Stimulated activated CD8-positive, alpha-beta memory T cell treated with anti-CD3 and anti-CD28 coated beads, Interleukin-7, amount 100 ng/mL, for 1 hour (primary cell): ENCODE measurements at regions not wholly inside any gene's neighbourhood (a gene's known extent, or its start where the extent isn't known, plus 50 kb on each side); places are given as distances from the start of the nearest gene placed in this dataset.
"Not testable (repeated sequence)": the region's sequence is repeated elsewhere in the genome, so short reads cannot be mapped to it uniquely, and the experiment has no call there.

Experiments used
- DNase-seq, 2 donors: peaks; one replicate each; pipeline ENCODE4 v3.0.0-alpha.2; 2020; ENCODE audit warnings: low read depth in 2 of 2

DNA sequence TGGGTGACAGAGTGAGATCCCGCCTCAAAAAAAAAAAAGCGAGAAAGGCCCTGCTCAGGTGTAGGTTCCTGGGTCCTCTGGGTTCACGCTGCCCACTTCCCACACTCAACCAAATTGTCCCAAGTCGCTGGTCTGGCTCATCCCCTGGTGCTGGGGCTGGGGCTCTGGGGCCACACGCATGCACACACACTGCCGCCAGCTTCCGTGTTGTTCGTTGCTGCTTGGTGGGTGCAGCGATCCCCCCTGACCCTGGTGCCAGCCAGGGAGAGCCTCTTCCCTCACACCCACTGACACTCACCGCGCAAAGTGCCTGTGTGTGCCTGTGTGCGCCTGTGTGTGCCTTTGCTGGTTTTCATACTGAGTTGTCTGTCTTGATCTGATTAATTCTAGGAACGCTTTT, 124.1 kb upstream of the NKX1-1 start:
- DNase-seq = no peak

DNA sequence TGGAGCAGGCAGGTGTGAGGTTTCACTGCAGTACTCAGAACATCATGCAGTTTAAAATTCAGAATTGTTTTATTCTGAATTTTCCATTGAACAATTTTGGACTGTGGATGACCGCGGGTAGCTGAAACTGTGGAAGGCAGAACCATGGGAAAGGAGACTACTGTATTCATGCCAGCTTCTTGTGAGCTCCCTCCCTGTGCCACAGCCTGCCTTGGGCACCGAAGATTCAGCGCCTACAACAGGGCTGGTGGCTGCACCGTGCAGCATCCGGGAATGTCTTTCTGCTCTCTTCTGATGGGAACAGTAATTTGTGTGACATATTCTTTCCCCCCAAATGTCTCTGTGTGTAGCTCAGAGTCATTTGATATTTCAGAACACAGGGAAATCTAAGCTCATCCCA, 118.5 kb upstream of the NKX1-1 start:
- DNase-seq = no peak

DNA sequence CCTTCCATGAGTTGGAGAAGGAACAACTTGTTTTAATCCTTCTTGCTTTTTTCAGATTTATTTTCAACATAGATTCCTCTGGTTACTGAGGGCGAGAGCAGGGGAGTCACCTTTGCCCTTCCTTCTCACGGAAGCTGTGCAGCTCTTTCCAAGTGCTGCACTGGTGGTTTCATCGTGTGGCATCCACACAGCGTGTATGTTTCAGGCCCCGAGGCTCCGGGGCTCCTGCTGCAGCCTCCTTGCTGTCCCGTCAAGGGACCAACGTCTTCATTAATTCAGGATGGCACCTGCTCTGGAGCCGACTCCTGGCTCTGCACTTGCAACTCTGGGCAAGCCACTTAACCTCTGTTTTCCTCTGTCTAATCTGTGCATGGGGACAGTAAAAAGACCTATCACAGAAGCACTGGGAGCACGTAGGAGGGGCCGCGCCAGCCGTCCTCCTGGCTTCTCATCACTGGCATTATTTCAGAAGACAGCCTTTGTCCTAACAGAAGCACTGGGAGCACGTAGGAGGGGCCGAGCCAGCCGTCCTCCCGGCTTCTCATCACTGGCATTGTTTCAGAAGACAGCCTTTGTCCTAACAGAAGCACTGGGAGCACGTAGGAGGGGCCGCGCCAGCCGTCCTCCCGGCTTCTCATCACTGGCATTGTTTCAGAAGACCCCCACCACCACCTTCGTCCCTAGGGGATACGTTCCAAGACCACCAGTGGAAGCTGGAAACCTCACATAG, 117.8 kb upstream of the NKX1-1 start:
- no peak for DNase-seq

DNA sequence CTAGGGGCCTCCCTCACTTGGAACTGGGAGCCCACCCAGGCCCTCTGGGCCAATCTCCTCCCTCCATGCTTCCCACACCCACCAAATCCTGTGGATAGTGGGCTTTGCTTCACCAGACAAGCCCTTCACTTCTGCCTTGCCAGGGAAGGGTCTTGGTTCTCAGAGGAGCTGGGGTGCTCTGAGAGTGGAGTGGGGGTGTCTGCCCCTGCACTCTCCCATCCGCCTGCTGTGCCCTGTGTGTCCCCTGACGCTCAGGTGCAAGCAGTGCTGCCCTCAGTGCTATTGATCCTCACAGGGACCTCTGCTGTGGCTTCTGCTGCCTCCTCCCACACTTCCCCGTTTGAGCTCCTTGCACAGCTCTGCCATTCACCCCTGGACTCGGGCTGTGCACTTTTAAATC, 117.3 kb upstream of the NKX1-1 start:
- DNase-seq = no peak

DNA sequence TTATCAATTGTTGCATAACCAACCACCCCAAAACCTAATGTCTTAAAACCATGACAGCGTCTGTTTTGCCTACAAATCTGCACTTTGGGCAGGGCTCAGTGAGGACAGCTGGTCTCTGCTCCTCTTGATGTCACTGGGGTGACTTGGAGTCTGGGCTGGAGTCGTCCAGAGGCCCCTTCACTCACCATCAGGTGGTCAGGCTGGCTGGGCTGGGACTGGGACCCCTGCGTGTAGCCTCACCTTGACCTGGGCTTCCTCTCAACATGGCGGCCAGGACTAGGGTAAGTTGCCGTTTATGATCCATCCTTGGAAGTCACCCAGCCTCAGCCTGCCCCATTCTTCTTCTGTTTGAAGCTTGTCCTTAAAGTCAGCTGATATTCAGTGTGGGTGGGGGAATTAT, 116.8 kb upstream of the NKX1-1 start:
- DNase-seq = no peak

DNA sequence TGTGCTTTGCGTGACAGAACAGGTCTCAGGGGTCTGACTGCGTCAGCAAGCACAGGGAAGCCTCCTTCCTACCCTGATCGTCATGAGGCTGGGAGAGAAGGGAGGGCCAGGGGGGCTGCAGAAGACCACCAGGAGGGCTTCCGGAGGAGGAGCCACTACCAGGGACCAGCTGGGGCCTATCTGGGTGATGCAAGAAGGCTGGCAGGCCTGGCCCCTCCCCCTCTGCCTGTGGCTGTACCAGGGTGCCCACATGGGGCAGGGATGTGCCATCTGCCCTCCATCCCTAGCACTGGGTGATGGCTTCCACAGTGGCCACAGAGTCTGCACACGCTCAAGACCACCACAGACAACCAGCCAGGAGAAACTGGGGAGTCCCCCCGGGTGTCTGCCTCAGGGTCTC, 116.4 kb upstream of the NKX1-1 start:
- no peak for DNase-seq

DNA sequence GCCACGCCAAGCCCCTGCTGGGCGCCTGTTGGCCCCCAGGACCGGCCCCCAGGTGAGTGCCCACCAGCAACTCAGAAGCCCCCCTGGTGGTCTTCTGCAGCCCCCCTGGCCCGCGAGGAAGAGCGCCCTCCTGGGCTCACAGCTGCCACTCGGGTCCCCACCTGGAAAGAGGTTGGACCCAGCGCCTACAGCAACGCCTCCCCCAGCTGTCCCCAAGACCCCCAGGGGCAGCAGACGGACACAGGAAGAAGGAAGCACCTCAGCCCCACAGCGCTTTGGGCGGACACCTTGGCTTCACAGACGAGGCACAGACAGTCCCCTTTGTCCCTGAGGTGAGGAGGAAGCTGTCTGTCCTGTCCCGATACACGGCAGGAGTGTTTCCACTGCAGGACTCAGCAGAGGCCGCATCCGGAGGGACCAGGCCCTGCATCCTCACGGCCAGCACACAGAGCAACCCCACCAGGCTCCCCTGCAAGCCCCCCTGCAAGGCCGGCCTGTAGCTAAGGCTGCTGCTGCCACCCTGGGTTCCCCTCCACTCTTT, 115.6 kb upstream of the NKX1-1 start:
- no peak for DNase-seq

DNA sequence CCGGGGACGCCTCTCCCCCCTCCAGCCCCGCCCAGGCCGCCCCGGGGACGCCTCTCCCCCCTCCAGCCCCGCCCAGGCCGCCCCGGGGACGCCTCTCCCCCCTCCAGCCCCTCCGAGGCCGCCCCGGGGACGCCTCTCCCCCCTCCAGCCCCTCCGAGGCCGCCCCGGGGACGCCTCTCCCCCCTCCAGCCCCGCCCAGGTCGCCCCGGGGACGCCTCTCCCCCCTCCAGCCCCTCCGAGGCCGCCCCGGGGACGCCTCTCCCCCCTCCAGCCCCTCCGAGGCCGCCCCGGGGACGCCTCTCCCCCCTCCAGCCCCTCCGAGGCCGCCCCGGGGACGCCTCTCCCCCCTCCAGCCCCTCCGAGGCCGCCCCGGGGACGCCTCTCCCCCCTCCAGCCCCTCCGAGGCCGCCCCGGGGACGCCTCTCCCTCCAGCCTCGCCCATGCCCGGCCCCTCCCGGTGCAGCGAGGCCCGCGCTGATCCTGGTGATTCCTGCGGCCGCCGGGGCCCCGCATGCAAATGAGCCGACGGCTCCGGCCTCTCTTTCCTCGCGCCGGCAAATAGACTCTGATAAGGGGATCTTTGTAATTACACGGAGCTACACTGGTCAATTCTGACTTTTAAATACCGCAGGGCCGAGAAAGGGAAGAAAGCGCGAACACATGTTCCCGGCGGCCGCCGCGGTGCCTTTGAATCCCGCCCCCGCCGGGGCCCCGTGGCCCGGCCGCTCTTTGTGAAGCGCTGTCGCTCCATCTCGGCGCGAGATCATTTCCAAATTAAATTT, 114.7 kb upstream of the NKX1-1 start:
- not testable (repeated sequence) for DNase-seq

DNA sequence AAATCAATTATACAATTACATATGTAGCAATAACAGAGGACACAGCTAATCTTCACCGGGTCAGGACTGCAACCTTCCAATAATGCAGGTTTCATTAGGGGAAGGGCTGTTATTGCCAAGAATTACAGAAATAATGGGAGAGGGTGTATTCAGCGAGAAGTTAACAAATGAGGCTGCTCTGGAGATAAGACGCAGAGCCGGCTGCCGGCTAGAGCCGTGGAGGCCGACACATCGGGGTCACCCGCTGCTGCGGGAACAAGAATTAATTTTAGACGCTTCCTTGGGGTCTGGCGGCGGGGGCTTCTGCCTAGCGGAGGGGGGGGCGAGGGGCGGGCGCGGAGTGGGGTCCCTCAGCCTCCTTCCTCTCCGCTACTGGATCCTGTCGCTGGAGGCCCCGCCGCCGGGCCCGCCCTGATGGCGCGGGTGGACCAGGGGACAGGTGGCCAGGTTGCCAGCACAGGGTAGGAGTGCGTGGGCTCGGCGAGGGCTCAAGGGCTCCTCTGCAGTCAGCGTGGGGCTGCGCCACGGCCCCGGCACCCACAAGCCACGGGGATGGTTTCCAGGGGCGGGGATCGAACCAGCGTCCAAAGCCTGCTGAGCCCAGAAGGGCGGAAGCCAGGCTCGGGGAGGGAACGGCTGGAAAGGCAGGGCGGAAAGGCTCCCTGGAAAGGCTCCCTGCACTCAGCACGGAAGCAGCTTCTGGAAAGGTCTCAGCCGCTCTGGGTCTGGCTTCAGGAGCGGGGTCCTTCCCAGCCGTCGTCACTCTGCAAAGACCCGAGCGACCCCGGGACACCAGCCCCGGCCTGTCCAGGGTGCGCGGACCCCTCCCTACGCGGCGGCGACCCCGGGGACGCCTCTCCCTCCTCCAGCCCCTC, 113.8 kb upstream of the NKX1-1 start:
- no peak for DNase-seq

DNA sequence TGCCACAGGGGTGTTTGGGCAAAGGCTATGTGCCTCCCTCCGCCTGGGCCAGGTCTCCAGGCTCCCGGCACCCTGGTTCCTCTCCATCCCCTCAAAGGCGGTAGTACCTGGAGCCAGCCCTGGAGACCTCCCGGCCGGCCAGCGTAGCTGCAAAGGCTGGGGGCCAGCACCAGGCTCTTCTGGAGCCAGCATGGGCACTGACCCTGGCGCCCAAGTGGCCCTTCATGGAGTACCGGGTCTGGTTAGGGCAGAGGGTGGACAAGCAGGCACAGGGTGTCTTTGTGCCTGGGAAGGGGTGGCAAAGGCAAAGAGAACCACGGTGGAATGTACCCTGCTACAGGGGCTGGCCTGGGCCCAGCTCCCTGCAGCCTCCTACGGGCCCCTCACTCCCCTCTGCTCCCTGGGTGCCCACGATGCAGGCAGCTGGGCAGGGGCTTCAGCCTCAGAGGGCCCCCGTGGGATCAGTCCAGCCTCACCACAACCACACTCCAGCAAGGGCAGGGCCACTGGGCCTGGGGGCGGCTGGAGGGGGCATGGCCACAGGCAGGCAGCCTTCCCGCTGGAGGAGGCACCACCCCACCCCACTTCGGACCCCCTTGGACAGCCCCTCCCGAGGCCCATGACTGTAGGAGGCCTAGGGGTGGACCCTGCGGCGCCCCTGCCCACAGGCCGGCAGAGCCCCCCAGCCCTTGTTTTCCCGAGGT, 112.9 kb upstream of the NKX1-1 start:
- no peak for DNase-seq

DNA sequence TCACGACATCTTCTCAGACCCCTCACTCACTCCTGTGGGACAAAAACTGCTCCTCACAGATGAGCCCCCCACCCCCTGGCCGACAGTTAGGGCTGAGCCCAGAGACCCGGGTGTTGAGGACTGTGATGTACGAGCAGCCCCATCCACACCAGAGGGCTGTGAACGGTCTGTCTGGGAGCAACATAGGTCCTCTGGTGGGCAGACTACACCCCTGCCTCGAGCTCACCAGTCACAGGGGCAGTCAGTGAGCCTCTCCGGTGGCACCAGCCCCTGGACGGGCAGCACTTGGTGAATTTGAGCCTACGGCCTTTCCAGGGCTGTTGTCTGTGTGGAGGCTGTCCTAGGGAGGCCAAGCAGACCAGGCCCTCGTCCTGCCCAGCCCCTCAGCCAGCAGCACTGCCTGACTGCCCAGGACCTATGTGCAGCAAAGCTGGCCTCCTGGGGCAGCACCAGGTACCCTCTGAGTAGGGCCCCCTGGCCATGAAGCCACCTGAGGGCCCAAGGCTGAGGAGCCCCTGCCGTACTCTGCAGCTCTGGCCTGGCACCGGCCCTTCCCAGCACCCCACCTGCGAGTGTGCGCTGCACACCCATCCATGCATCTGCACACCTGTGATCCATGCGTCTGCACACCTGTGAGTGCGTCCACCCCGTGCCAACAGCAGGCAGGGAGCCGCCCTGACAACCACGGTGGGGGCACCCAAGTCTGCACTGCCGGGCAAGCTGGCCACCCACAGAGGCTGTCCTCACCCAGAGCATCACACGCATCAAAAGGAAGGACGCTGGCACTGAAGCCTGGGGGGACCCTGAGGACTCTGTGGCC, 111.6 kb upstream of the NKX1-1 start:
- no peak for DNase-seq

DNA sequence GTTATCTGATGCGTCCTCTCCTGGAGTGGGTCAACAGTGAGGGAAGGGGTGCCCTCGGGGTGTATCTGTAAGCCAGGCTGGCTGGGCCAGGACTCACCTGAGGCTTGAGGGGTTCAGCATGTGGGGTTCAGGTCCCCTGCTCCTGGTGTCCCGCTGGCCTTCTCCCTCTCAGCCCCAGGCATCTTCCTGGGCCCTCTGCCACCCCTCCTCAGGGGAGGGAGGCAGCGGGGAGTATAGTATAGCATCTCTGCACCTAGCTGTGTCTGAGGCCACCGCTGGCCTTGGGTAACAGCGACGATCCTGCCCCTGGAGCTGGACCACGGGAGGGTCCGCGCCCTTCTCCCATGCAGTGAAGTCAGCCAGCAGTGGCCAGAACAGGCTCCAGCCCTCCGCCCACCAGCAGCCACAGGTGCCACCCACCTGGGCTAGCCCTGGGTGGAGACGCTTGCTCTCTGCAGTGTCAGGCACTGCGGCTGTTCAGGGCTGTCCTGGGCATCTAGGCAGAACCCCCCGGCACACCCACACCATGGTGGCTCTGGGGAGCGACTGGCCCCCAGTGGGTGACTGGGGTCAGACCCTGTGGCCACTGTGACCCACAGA, 110.7 kb upstream of the NKX1-1 start:
- DNase-seq = no peak

DNA sequence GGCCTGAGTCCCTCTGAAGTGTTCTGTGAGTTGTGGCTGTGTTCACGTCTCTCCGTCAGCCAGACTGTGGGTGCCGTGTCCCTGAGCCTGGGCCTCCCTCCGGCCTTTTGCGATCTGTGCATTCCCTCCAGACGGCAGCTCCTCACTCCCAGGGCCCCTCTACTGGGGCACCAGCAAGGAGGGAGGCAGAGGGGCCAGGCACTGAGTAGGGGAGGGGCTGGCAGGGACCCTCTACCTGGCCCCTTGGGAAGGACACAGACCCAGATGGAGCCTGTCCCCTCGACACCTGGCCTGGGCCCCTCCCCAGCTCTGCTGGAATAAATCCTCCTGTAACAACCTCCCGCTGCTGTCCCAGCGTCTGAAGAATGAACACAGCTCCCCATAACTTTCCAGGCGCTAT, 110.0 kb upstream of the NKX1-1 start:
- DNase-seq = no peak

DNA sequence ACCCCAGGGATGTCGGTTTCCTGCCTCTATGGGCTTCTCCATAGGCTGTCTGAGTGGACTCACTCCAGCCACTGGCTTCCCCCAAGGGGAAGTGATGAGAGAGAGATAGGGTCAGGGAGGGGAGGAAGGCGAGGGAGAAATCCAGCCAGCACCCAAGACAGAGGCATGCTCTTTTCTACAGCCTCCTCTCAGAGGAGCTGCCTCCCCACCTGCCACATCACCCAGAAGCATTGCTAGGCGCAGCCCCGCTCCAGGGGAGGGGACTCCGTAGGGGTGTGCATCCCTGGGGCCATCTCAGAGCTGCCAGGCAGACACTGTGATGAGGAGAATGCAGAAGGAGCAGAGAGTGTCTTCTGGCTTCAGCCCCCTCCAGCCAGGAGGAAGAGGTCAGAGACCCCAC, 109.5 kb upstream of the NKX1-1 start:
- no peak for DNase-seq

DNA sequence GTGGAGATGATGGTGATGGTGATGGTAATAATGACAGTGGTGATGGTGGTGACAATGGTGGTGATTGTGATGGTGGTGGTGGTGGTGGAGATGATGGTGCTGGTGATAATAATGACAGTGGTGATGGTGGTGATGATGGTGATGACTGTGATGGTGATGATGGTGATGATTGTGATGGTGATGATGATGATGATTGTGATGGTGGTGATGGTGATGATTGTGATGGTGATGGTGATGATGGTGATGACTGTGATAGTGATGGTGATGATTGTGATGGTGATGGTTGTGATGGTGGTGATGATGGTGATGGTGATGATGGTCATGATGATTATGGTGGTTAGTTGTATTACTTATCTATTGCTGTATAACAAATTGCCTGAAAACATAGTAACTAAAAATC, 108.9 kb upstream of the NKX1-1 start:
- no peak for DNase-seq

DNA sequence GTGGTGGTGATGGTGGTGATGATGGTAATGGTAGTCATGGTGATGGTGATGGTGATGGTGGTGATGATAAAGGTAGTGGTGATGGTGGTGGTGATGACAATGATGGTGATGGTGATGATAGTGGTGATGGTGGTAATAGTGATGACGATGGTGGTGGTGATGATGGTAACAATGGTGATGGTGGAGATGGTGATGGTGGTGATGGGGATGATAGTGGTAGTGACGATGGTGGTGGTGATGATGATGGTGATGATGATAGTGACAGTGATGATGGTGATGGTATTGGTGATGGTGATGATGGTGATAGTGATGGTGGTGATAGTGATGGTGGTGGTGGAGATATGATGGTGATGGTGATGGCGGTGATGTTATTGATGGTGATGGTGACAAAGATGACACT, 108.4 kb upstream of the NKX1-1 start:
- no peak for DNase-seq

DNA sequence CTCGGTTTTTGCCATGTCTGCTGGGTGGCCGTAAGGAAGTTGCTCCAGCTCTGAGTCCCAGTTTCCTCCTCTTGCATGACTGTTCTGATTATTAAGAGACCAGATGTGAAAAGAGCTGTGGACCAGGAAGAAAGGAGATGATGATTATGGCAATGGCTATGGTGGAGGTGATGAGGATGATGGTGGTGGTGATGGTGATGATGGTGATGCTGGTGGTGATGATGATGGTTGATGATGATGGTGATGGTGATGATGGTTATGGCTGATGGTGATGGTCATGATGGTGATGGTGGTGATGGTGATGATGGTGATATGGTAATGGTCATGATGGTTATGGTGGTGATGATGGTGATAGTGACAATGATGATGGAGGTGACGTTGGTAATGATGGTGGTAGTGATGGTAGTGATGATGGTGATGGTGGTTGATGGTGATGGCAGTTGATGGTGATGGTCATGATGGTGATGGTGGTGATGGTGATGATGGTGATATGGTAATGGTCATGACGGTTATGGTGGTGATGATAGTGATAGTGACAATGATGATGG, 107.8 kb upstream of the NKX1-1 start:
- no peak for DNase-seq

DNA sequence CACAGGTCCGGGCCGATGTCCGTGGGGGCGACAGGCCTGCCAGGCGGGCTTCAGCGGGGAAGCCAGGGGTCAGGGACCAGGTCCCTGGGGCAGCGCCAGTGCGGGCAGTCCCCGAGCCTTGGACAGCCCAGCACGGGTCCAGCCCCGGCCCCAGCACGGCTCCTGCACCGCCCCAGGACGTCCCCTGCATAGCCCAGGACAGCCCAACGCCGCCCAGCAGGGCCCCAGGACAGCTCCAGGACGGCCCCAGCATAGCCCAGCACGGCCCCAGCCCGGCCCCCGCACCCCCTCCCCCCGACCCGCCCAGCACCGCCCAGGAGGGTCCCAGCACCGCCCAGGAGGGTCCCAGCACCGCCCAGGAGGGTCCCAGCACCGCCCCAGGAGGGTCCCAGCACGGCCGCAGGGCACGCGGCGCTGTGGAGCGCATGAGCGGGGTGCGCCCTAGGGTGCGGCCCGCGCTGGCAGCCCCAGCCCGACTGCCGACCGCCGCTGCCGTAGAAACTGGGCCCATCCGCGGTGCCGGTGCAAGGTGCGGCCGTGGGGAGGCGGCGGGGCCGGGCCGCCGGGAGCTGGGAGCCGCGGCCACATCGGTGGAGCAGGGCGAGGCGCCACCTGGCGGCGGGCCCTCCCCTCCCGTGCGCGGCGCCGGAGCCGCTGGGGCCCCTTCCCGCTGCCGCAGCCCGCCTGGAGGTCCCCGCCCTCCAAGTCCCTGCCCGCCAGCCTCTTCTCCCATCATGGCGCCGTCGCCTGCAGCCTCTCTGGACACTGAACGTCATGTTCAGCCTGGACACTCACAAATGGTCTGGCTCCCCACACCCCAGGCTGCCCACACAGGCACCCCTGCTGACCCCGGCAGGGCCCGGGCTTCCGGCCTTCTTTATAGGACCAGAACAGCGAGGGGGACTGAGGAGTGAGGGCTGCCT, 106.8 kb upstream of the NKX1-1 start:
- peak in 1 of 2 donors; percentile 5 for DNase-seq
